Caki2 (cell line): ENCODE measurements at regions not wholly inside any gene's neighbourhood (a gene's known extent, or its start where the extent isn't known, plus 50 kb on each side); places are given as distances from the start of the nearest gene placed in this dataset.

Source experiments
- DNase-seq: peaks from one replicate; pipeline ENCODE4 v3.0.0-alpha.2; 2015; ENCODE audit warnings: low read depth
- in situ Hi-C: cut with HindIII; loops from 2 replicates; pipeline ENCODE4 v1.10.0; 2016; ENCODE audit warnings: low sequenced_read_pairs, low pct_unique_long_range_greater_than_20kb, mixed read lengths

- in situ Hi-C loops = no loop called here
- DNase-seq = no peak
Measured at GRCh38 chr16:6281274-6281673, 1051.4 kb upstream of the RBFOX1 start.

GRCh38 chr16:6280055-6280454, 1052.6 kb upstream of the RBFOX1 start:
- in situ Hi-C loops = no loop called here
- no peak for DNase-seq

- DNase-seq = no peak
- in situ Hi-C loops = no loop called here
Measured at GRCh38 chr16:6279286-6279685, 1053.4 kb upstream of the RBFOX1 start.

GRCh38 chr16:6274351-6274750, 1058.3 kb upstream of the RBFOX1 start:
- in situ Hi-C loops = no loop called here
- no peak for DNase-seq

GRCh38 chr16:6267682-6268081, 1065.0 kb upstream of the RBFOX1 start:
- DNase-seq = no peak
- in situ Hi-C loops = no loop called here

GRCh38 chr16:6266703-6267102, 1065.9 kb upstream of the RBFOX1 start:
- no peak for DNase-seq
- in situ Hi-C loops = no loop called here

GRCh38 chr16:6265968-6266367, 1066.7 kb upstream of the RBFOX1 start:
- no peak for DNase-seq
- in situ Hi-C loops = no loop called here

- DNase-seq = no peak
- in situ Hi-C loops = no loop called here
Measured at GRCh38 chr16:6258056-6258455, 1074.6 kb upstream of the RBFOX1 start.

- in situ Hi-C loops = no loop called here
- DNase-seq = no peak
Measured at GRCh38 chr16:6252541-6252940, 1080.1 kb upstream of the RBFOX1 start.

GRCh38 chr16:6250511-6250910, 1082.1 kb upstream of the RBFOX1 start:
- no peak for DNase-seq
- in situ Hi-C loops = no loop called here

GRCh38 chr16:6249863-6250262, 1082.8 kb upstream of the RBFOX1 start:
- DNase-seq = no peak
- in situ Hi-C loops = no loop called here

- DNase-seq = no peak
- in situ Hi-C loops = no loop called here
Measured at GRCh38 chr16:6248199-6248598, 1084.4 kb upstream of the RBFOX1 start.

- in situ Hi-C loops = no loop called here
- DNase-seq = no peak
Measured at GRCh38 chr16:6247775-6248174, 1084.9 kb upstream of the RBFOX1 start.

- in situ Hi-C loops = no loop called here
- no peak for DNase-seq
Measured at GRCh38 chr16:6247150-6247549, 1085.5 kb upstream of the RBFOX1 start.

- in situ Hi-C loops = no loop called here
- no peak for DNase-seq
Measured at GRCh38 chr16:6246266-6246665, 1086.4 kb upstream of the RBFOX1 start.

GRCh38 chr16:6232056-6232455, 1100.6 kb upstream of the RBFOX1 start:
- in situ Hi-C loops = no loop called here
- no peak for DNase-seq

GRCh38 chr16:6231398-6231797, 1101.2 kb upstream of the RBFOX1 start:
- DNase-seq = no peak
- in situ Hi-C loops = no loop called here

- no peak for DNase-seq
- in situ Hi-C loops = no loop called here
Measured at GRCh38 chr16:6229186-6229585, 1103.5 kb upstream of the RBFOX1 start.

GRCh38 chr16:6218855-6219254, 1113.8 kb upstream of the RBFOX1 start:
- in situ Hi-C loops = no loop called here
- DNase-seq = no peak

GRCh38 chr16:6216836-6217235, 1115.8 kb upstream of the RBFOX1 start:
- in situ Hi-C loops = no loop called here
- no peak for DNase-seq

- in situ Hi-C loops = no loop called here
- no peak for DNase-seq
Measured at GRCh38 chr16:6211644-6212043, 1114.0 kb upstream of the EEF2KMT start.
